HT-29 (cell line): ENCODE measurements at regions not wholly inside any gene's neighbourhood (a gene's known extent, or its start where the extent isn't known, plus 50 kb on each side); places are given as distances from the start of the nearest gene placed in this dataset.
"Not testable (repeated sequence)": the region's sequence is repeated elsewhere in the genome, so short reads cannot be mapped to it uniquely, and the experiment has no call there.

Source experiments
- DNase-seq: peaks from one replicate; pipeline ENCODE4 v3.0.0-alpha.2; 2015; ENCODE audit warnings: low spot score

- DNase-seq, result no peak
Measured at GRCh38 chr5:169531631-169532030, 51.9 kb upstream of the SPDL1 start.

- DNase-seq, result no peak
Measured at GRCh38 chr5:169527863-169528262, 55.7 kb upstream of the SPDL1 start.

DNA sequence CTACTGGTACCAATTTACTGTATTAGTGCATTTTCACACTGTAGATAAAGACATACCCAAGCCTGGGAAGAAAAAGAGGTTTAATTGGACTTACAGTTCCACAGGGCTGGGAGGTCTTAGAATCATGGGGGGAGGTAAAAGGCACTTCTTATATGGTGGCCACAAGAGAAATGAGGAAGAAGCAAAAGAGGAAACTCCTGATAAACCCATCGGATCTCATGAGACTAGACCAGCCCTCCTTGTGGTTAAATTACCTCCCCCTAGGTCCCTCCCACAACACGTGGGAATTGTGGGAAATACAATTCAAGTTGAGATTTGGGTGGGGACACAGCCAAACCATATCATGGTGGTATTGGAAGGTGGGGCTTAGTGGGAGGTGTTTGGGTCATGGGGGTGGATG, 56.5 kb upstream of the SPDL1 start:
- no peak for DNase-seq

DNA sequence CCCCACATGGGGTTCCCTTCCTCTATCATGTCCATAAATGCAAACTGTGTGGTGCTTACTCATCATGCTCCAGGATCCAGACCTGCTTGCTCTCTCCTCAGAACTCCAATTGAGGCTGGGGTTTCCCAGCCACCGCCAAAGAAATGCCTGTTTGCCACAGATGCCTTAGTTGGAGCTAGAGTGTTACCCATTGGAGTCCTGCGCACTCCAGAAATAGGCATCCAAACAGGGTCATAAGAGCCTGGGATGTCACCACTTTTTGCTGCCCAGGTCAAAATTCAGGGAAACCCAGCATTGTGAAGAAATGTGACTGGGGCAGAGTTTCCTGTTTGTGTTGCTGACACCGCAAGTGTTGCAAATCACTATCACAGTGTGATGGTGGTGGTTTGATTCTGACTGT, 60.7 kb upstream of the SPDL1 start:
- no peak for DNase-seq

DNA sequence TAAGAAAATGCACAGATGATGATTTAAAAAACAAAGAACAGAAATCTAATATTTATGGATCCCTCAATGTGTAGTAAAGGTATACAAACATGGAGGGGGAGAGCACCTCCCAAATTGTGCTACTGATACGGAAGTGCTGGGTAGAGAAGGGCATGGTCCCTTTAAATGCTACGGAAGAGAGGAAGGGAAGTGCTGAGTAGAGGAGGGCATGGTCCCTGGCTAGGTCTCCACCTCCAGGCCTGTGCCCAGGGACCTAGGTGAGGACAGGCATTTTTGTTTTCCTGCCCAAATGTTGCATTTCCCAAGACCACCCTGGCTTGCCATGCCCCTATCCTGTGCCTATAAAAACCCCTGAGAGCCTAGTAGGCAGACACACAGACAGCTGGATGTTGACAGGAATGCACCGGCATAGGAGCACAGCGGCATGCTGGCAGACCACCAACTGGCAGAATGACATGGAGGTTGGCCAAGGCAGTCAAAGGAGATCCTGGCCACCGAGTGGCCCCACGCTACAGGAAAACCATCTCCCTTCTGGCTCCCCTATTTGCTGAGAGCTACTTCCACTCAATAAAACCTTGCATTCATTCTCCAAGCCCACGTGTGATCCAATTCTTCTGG, 62.1 kb upstream of the SPDL1 start:
- no peak for DNase-seq

- no peak for DNase-seq
Measured at GRCh38 chr5:169519358-169519757, 64.2 kb upstream of the SPDL1 start.

DNA sequence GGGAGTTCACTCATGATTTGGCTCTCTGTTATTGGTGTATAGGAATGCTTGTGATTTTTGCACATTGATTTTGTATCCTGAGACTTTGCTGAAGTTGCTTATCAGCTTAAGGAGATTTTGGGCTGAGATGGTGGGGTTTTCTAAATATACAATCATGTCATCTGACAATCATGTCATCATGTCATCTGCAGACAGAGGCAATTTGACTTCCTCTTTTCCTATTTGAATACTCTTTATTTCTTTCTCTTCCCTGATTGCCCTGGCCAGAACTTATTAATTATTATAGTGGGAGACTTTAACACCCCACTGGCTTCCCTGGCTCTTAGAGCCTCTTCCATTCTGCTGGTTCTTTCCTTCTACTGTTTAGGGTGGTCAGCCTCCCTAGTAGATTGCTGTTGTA, 64.8 kb upstream of the SPDL1 start:
- DNase-seq, result not testable (repeated sequence)

DNA sequence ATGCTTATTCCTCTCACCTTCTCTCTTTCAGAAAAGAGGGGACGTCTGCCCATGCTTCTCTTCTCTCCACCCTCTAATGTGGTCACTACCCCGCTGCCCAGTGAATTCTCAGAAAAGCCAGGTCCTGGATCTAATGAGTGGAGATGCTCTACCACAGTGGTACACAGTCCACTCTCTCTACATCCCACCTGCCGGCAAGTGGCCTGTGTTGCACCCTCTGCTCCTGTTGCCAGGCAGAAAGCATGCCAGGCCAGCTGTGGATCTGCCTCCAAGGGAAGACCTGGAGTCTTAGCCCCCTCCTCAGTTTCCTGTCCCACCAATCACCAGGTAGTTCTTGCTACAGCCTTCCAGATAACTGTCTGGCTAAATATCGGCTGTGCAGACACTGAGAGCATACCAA, 71.2 kb upstream of the SPDL1 start:
- no peak for DNase-seq

DNA sequence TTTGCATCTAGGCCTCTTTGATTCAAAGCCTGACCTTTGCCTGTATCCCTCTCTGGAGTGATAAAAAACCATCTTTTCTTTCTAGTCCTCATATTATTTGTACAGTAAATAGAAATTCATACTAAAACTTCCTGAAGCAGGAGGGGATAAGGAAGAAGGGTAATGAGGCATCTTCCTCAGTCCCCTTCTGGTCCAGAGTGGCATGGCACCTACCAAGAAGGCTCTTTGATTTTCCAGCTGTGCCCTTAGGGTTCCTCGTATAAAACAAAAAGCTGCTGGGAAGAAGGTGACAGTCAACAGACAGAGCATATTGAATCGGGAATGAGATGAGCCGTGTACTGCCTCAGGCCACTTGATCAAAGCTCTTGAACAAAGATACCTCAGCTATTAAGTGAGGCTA, 71.9 kb upstream of the SPDL1 start:
- DNase-seq, result no peak

- DNase-seq, result no peak
Measured at GRCh38 chr5:169507051-169507450, 76.5 kb upstream of the SPDL1 start.

DNA sequence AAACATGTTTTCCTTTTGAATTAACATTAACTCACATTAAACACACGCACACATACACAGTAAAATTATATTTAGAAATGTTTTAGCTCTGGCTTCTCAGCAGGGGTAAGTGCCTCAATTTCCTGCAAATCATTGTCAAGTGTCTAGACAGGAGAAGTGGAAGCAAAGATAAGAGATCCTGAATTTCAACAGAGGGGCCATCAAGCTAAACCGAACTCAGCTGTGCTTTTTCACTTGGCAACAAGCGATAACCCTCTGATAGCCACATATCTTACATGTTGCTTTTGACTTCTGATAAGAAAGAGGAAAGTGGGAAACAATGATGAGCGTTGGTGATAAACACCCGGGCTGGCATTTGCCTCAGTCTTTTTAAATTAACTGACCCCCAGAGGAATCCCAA, 79.7 kb upstream of the SPDL1 start:
- no peak for DNase-seq

DNA sequence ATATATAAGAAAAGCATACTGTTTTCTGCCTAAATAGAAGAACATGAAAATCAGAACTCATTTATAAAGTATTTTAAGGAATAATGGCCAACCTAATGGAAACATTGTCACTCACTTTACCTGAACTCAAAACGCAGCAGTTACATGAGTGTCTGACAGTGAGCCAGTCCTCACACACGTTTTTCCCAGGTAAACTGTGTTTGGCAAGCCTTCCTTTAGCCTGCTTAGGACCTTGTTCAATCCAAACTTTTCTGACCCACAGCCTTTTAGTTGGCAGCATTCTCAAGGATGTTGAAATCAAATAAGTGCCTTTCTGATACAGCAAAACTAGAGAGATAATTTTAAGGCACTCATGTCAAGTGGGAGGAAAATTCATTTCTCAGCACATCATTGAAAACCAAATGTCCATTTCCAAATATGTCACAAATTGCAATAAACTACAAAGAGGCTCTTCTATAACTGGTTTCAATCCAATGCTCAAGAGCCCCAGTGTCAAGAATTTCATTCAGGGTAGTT, 83.5 kb upstream of the SPDL1 start:
- DNase-seq, result no peak

DNA sequence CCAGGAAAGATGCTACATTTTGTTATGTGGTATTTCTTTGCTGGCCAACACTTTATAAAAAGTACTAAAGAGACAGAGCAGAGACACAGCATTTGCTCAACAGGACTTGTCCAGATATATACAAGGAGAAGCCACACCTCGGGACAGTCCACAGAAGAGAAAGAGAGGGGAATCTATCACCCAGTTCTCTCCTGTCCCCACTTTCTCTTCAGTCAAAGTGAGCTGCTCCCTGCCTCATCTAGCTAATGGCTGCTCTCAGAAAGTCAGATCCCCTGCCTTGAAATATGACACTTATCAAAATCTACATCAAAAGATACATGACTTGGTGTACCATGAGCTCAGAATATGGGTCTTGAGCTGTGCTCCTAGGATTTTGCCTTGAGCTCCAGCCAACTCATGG, 86.7 kb upstream of the SPDL1 start:
- DNase-seq, result no peak

DNA sequence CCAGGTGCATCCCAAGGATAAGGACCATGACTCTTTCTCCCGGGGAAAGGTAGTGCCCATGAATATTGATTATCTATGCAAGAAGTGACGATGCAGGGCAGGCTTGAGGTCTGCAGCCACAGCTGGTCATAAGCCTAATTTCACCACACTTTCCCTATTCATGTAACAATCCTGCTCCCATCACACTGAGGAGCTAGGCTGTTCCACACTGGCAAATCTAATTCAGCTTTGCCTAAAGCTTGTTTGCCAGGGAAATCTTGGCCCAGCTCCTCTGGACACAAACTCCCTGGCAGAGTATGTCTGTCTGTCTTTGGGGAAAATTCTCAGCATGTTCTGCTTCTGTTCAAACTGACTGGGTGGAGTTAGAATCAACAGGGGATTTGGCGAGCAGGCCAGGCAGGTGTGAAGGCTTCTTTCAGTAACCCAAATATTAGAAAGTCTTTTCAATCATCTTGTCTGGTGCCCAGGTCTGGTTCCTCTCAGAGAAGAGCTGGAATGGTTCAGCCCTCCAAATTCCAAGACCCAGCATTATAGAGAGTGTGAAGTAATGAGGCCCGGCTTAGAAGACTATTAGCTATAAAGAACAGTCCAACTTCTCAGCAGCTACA, 88.5 kb upstream of the SPDL1 start:
- DNase-seq, result no peak

- DNase-seq, result no peak
Measured at GRCh38 chr5:169494383-169494935, 89.1 kb upstream of the SPDL1 start.

DNA sequence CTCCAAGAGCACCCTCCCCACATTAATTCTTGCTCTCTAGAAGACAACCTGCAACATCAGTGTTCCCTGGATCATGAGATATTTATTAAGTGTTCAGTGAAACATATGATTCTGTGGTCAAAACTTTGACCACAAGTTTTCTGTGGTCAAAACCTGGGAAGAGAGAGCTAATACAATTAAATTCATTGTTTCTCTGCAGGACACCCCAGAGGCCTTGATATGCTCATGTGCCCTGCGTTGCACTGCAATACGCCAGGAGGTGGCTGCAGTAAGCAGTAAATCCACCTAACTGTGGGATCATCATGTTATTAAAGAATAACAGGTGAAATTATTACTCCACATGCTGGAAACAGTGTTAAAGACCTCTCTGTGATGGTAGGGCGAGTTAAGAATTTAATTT, 109.3 kb upstream of the SPDL1 start:
- DNase-seq, result no peak

DNA sequence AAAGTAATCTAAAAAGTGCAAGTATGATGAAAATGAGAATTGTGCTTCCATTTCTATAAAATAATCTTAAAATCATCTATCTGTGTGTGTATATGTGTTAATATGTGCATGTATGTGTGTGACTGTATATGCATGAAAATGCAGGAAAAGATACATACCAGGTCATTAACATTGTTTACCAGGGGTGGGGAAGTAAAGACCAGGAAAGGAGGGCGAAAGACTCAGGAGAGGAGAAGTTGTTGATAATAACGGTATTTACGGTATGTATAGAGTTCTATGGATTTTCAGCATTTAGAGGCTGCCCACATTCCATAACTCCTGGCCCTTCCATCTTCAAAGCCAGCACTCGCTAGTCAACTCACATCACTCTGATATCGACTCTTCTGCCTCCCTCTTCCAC, 111.0 kb upstream of the SPDL1 start:
- DNase-seq, result no peak

GRCh38 chr5:169471021-169471420, 112.6 kb upstream of the SPDL1 start:
- no peak for DNase-seq

GRCh38 chr5:169467041-169467771, 116.4 kb upstream of the SPDL1 start:
- no peak for DNase-seq

- no peak for DNase-seq
Measured at GRCh38 chr5:169460896-169461295, 122.7 kb upstream of the SPDL1 start.

GRCh38 chr5:169460123-169460522, 123.5 kb upstream of the SPDL1 start:
- no peak for DNase-seq

DNA sequence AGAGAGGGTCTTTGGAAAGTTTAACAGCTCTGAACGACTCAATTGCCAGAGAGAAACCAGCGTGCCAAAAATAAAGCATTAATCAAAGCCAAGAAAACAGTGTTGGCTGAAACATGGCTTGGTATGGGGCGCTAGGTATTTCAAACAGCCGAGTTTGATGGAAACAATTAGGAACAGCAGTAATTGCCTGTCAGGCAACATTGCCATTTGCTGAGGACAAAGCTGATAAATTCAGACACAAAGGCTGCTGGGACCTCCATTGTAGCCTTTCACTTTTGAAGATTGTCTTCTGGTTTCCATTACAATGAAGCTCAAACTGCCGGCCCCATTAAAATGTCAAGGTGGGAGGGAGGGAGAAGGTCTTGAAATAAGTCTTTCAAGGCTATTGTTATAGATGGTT, 125.4 kb upstream of the SPDL1 start:
- DNase-seq, result no peak

DNA sequence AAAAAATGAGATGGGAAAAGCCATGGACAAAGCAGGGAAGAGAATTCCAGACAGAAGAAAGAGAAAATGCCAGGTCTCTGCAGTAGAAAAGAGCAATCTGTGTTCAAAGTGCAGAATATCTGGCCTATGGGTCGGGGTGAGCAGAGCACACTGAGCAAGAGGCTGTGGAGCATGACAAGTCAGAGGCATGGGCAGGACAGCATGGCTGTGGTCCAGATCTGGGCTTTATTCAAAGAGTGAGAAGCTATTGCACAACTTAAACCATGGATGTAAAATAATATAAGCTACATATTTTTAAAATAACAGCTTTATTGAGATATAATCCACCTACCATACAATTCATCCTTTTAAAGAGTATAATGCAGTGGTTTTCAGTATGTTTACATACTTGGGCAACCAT, 133.1 kb upstream of the SPDL1 start:
- no peak for DNase-seq
